Trophoblast cell (in vitro differentiated cells and primary cell): ENCODE measurements at regions not wholly inside any gene's neighbourhood (a gene's known extent, or its start where the extent isn't known, plus 50 kb on each side); places are given as distances from the start of the nearest gene placed in this dataset.

Source experiments
- DNase-seq, 2 donors: peaks; one replicate each; pipeline ENCODE4 v3.0.0-alpha.2; 2016
- H2AFZ ChIP-seq: 2 replicates; pipeline ENCODE4 v1.6.1; 2013; ENCODE audit warnings: low read length, moderate library complexity, mild to moderate bottlenecking; ENCODE audit not compliant: insufficient read depth, poor library complexity
- H2AK5ac ChIP-seq: 2 replicates; pipeline ENCODE4 v1.6.1; 2013; ENCODE audit warnings: mild to moderate bottlenecking, low read length
- H2BK120ac ChIP-seq: 2 replicates; pipeline ENCODE4 v1.6.1; 2013; ENCODE audit warnings: low read length, mild to moderate bottlenecking, moderate library complexity; ENCODE audit not compliant: insufficient read depth, poor library complexity
- H2BK12ac ChIP-seq: 2 replicates; pipeline ENCODE4 v1.6.1; 2013; ENCODE audit warnings: mild to moderate bottlenecking, low read length, moderate library complexity
- H2BK5ac ChIP-seq: 2 replicates; pipeline ENCODE4 v1.6.1; 2013; ENCODE audit warnings: low read length, low read depth, moderate library complexity, mild to moderate bottlenecking; ENCODE audit not compliant: poor library complexity
- H3K14ac ChIP-seq: 2 replicates; pipeline ENCODE4 v1.6.1; 2013; ENCODE audit warnings: mild to moderate bottlenecking, low read length
- H3K18ac ChIP-seq: 2 replicates; pipeline ENCODE4 v1.6.1; 2013; ENCODE audit warnings: mild to moderate bottlenecking, low read length
- H3K23ac ChIP-seq: 2 replicates; pipeline ENCODE4 v1.6.1; 2013; ENCODE audit warnings: low read length
- H3K27ac ChIP-seq: 2 replicates; pipeline ENCODE4 v1.5.1; 2013; ENCODE audit warnings: low read depth, mild to moderate bottlenecking, inconsistent platforms, low read length, moderate library complexity
- H3K27me3 ChIP-seq: 2 replicates; pipeline ENCODE4 v1.6.1; 2013; ENCODE audit warnings: inconsistent platforms, mild to moderate bottlenecking, low read length, moderate library complexity; ENCODE audit not compliant: insufficient read depth
- H3K36me3 ChIP-seq, 2 experiments: 1 replicate in 1 of 2; 2 replicates in 1 of 2; pipeline ENCODE4 v1.6.1; 2013; ENCODE audit warnings: low read length in 2 of 2, mild to moderate bottlenecking in 2 of 2, moderate library complexity in 1 of 2; ENCODE audit not compliant: insufficient read depth in 2 of 2, control insufficient read depth in 1 of 2
- H3K4ac ChIP-seq: 2 replicates; pipeline ENCODE4 v1.6.1; 2013; ENCODE audit warnings: low read depth, mild to moderate bottlenecking, low read length, moderate library complexity
- H3K4me1 ChIP-seq, 2 experiments: 1 replicate in 1 of 2; 2 replicates in 1 of 2; pipeline ENCODE4 v1.6.1; 2013; ENCODE audit warnings: low read length in 2 of 2, mild to moderate bottlenecking in 2 of 2, moderate library complexity in 1 of 2; ENCODE audit not compliant: insufficient read depth in 2 of 2, control insufficient read depth in 1 of 2
- H3K4me2 ChIP-seq: 2 replicates; pipeline ENCODE4 v1.6.1; 2013; ENCODE audit warnings: inconsistent platforms, mild to moderate bottlenecking, low read length, moderate library complexity
- H3K4me3 ChIP-seq: 2 replicates; pipeline ENCODE4 v1.5.1; 2013; ENCODE audit warnings: mild to moderate bottlenecking, low read depth, low read length, inconsistent platforms
- H3K79me1 ChIP-seq: one replicate; pipeline ENCODE4 v1.6.1; 2013; ENCODE audit warnings: low read length
- H3K79me2 ChIP-seq: 2 replicates; pipeline ENCODE4 v1.6.1; 2013; ENCODE audit warnings: low read length, mild to moderate bottlenecking; ENCODE audit not compliant: control insufficient read depth, insufficient read depth, poor library complexity
- H3K9ac ChIP-seq: 2 replicates; pipeline ENCODE4 v1.6.1; 2013; ENCODE audit warnings: mild to moderate bottlenecking, low read length
- H3K9me3 ChIP-seq: 2 replicates; pipeline ENCODE4 v1.6.1; 2013; ENCODE audit warnings: low read depth, mild to moderate bottlenecking, control low read depth, inconsistent platforms, low read length; ENCODE audit not compliant: insufficient read depth
- H4K12ac ChIP-seq: 2 replicates; pipeline ENCODE4 v1.6.1; 2013; ENCODE audit warnings: low read depth, mild to moderate bottlenecking, low read length, moderate library complexity
- H4K8ac ChIP-seq: 2 replicates; pipeline ENCODE4 v1.6.1; 2013; ENCODE audit warnings: low read depth, mild to moderate bottlenecking, low read length, moderate library complexity
- H4K91ac ChIP-seq: one replicate; pipeline ENCODE4 v1.6.1; 2013; ENCODE audit warnings: low read depth, mild to moderate bottlenecking, low read length, moderate library complexity
- WGBS: extraction: QIAGEN DNeasy Blood & Tissue Kit; methylation state at CpG from one replicate; pipeline ENCODE4 v1.1.7; 2013; ENCODE audit warnings: missing lambda C conversion rate; ENCODE audit not compliant: insufficient read length, insufficient coverage; ENCODE audit errors: extremely low coverage; 5-methylcytosine and 5-hydroxymethylcytosine counted together

DNA sequence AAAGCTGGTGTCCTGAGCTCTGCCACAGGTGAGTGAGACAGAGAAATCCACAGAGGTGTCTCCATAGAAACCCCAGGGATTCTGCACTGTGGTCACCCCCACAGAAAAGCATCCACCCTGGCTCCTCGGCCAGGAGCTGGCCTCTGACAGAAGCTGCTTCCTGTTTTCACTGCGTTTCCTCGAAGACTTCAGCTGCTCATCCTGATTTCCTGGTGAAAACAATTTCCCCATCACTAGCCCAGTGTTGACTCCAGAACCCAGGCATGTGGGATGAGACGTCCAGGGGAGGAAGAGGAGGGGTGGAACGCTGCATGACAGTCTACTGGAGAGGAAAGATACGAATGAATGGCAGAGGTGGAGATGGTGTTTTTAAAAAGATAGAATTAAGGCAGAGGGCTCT is 60.3 kb upstream of the GPR45 start:
- Histone ChIP-seq H3K27ac (no peak overlapping the region), H3K18ac (no peak overlapping the region), H4K12ac (no peak overlapping the region), H3K9me3 (no peaks in the 10 kb centered on the region), H3K36me3 (no peaks in the 10 kb centered on the region), H3K14ac (no peak overlapping the region), H3K4ac (no peak overlapping the region), H4K91ac (no peak overlapping the region), H3K79me1 (no peaks in the 10 kb centered on the region), H4K8ac (no peak overlapping the region), H2BK5ac (no peak overlapping the region), H3K79me2 (no peaks in the 10 kb centered on the region), H2BK12ac (no peak overlapping the region), H2AFZ (no peak overlapping the region), H3K4me3 (no peak overlapping the region), H3K9ac (no peak overlapping the region), H2AK5ac (no peak overlapping the region), H3K23ac (no peak overlapping the region), H2BK120ac (no peak overlapping the region), H3K4me1 (peaks cover 0 to 5% of the 10 kb centered on the region in 2 experiments), H3K27me3 (no peaks in the 10 kb centered on the region), H3K4me2 (no peak overlapping the region)
- WGBS: 100% methylated on average over 1 of the region's 6 CpGs
- DNase-seq: no peak

DNA sequence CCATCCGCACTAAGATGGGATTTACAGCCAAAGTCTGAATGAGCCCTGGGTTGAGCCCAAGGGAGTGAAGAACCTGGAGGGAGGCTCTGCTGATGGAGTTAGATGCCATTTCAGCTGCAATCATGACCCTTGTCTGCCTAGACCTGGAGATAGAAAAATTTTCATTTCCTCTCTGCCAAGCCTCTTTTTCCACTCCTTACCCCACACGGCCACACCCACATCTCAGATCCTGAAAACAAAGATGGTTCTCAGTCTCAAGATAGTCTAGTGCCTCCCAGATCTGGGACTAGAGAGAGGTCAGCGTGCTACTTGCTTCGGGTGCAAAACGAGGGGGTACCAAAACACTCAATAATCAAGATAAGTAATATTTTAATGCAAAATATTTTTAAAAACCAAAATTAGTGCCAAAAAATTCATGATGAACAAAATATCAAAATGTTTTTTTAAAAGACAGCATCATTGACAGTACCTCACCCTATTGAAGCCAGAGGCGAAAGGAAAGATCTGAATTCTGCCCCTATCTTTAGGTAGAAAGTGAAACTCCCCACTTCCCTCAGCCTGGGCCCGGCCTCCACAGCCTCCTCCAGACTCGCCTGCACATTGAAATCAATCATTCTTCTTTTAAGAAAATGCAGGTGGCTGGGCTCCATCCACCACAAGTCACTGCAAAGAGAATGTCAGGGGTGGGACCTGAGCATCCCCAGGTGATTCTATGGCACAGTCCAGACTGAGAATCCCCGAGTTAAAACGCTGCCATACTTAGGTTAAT is 57.8 kb upstream of the GPR45 start:
- Histone ChIP-seq H2AFZ (no peak overlapping the region), H3K4me2 (no peak overlapping the region), H3K4ac (no peak overlapping the region), H3K36me3 (no peaks in the 10 kb centered on the region), H3K27ac (no peak overlapping the region), H3K9me3 (no peaks in the 10 kb centered on the region), H3K4me1 (peaks cover 6 to 12% of the 10 kb centered on the region in 2 experiments), H3K18ac (no peak overlapping the region), H3K79me2 (peaks cover 2% of the 10 kb centered on the region), H3K79me1 (peaks cover 2% of the 10 kb centered on the region), H4K8ac (no peak overlapping the region), H3K27me3 (no peaks in the 10 kb centered on the region), H4K12ac (no peak overlapping the region), H3K23ac (no peak overlapping the region), H3K4me3 (no peak overlapping the region), H2BK5ac (no peak overlapping the region), H2AK5ac (no peak overlapping the region), H2BK12ac (no peak overlapping the region), H2BK120ac (no peak overlapping the region), H4K91ac (no peak overlapping the region), H3K9ac (no peak overlapping the region), H3K14ac (no peak overlapping the region)
- whole genome bisulfite sequencing: no CpG with 5 or more reads among the region's 10 CpGs
- DNase-seq: no peak

DNA sequence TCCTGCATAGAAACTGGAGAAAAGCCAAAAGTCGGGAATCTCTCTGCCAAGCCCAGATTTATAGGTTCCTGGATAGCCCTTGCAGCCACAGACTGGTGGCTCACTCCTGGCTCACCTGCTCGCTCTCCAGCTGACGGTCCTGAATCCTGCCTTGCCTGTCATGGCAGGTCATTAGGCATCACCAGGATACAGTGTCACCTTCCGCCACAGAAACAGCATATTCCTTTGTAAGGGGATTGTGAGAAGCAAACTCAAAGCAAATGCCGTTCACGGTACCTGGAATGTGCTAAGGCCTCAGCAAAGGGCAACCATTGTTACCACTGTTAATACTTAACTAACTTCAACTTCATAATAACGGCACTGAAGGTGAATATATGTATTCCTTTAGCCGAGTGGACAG is 57.1 kb upstream of the GPR45 start:
- H3K14ac ChIP-seq: no peak overlapping the region
- DNase-seq: no peak
- H2BK12ac ChIP-seq: no peak overlapping the region
- H3K4ac ChIP-seq: no peak overlapping the region
- no peak overlapping the region for H3K4me3 ChIP-seq
- H3K4me1 ChIP-seq: peaks cover 6 to 12% of the 10 kb centered on the region in 2 experiments
- H3K18ac ChIP-seq: no peak overlapping the region
- H3K27me3 ChIP-seq: no peaks in the 10 kb centered on the region
- H3K9me3 ChIP-seq: no peaks in the 10 kb centered on the region
- no peak overlapping the region for H3K9ac ChIP-seq
- H4K12ac ChIP-seq: no peak overlapping the region
- no peak overlapping the region for H3K4me2 ChIP-seq
- no peak overlapping the region for H2BK5ac ChIP-seq
- H4K91ac ChIP-seq: no peak overlapping the region
- H3K27ac ChIP-seq: no peak overlapping the region
- peaks cover 2% of the 10 kb centered on the region for H3K79me1 ChIP-seq
- no peak overlapping the region for H4K8ac ChIP-seq
- H3K36me3 ChIP-seq: no peaks in the 10 kb centered on the region
- no peak overlapping the region for H3K23ac ChIP-seq
- peaks cover 2% of the 10 kb centered on the region for H3K79me2 ChIP-seq
- no peak overlapping the region for H2BK120ac ChIP-seq
- no CpG with 5 or more reads among the region's 8 CpGs for WGBS
- no peak overlapping the region for H2AFZ ChIP-seq
- H2AK5ac ChIP-seq: no peak overlapping the region

DNA sequence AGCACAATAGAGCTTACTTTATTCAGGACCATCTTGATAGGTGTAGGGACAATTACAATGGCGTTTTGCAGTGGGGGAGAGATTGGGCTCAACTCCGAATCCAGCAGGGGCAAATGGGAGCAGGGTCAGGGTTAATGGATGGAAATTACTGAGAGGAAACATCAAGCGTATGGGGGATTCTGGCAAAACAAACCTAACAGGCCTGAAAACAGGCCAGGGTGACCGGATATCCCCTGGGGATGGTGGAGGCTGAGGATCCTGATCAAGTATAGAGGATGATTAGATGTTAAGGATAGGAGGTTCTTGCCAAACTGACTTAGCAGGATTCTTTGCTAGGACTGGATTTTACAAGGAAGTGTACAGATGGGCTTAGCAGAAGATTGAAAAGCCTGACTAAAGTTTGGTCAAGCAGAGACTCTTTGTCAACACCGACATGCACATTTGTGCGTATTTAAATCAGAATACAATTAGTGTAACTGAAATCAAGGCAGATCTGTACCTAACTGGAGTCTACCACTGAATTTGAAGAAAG is 54.5 kb upstream of the GPR45 start:
- no peak overlapping the region for H2AK5ac ChIP-seq
- H3K14ac ChIP-seq: no peak overlapping the region
- H3K4me2 ChIP-seq: peak overlapping the region; percentile 63
- H2AFZ ChIP-seq: no peak overlapping the region
- no peaks in the 10 kb centered on the region for H3K36me3 ChIP-seq
- peak overlapping the region; percentile 65 for H4K91ac ChIP-seq
- peak overlapping the region; percentile 66 for H3K27ac ChIP-seq
- no peaks in the 10 kb centered on the region for H3K9me3 ChIP-seq
- H3K9ac ChIP-seq: no peak overlapping the region
- peak overlapping the region; percentile 87 for H4K8ac ChIP-seq
- H3K27me3 ChIP-seq: no peaks in the 10 kb centered on the region
- H4K12ac ChIP-seq: no peak overlapping the region
- H2BK5ac ChIP-seq: peak overlapping the region; percentile 74
- WGBS: no CpG with 5 or more reads among the region's 6 CpGs
- peak in 1 of 2 donors; percentile 62 for DNase-seq
- H3K4me1 ChIP-seq: peaks cover 6 to 12% of the 10 kb centered on the region in 2 experiments
- H2BK120ac ChIP-seq: peak overlapping the region; percentile 88
- no peak overlapping the region for H3K18ac ChIP-seq
- peaks cover 2% of the 10 kb centered on the region for H3K79me1 ChIP-seq
- H3K4me3 ChIP-seq: no peak overlapping the region
- H3K23ac ChIP-seq: no peak overlapping the region
- H2BK12ac ChIP-seq: peak overlapping the region; percentile 44
- H3K4ac ChIP-seq: no peak overlapping the region
- H3K79me2 ChIP-seq: peaks cover 2% of the 10 kb centered on the region
